Fibroblast of lung (primary cell): ENCODE measurements at regions not wholly inside any gene's neighbourhood (a gene's known extent, or its start where the extent isn't known, plus 50 kb on each side); places are given as distances from the start of the nearest gene placed in this dataset.

ENCODE experiments used
- DNase-seq, 2 donors: peaks; one replicate each; pipeline versions ENCODE4 v3.0.0 to v3.0.0-alpha.2; 2010; ENCODE audit warnings: low read depth in 2 of 2
- H2AFZ ChIP-seq: 2 replicates; pipeline ENCODE4 v1.5.1; 2012; ENCODE audit warnings: low read length, control low read depth, inconsistent platforms
- H3K27ac ChIP-seq: 2 replicates; pipeline ENCODE4 v1.5.1; 2011; ENCODE audit warnings: low read length, control low read depth; ENCODE audit not compliant: insufficient read depth
- H3K27me3 ChIP-seq: 2 replicates; pipeline ENCODE4 v1.5.1; 2011; ENCODE audit warnings: mild to moderate bottlenecking, low read length; ENCODE audit not compliant: control insufficient read depth, insufficient read depth
- H3K36me3 ChIP-seq: 2 replicates; pipeline ENCODE4 v1.5.1; 2011; ENCODE audit warnings: low read length; ENCODE audit not compliant: control insufficient read depth, insufficient read depth
- H3K4me1 ChIP-seq: 2 replicates; pipeline ENCODE4 v1.5.1; 2011; ENCODE audit warnings: low read length; ENCODE audit not compliant: control insufficient read depth, insufficient read depth; ENCODE audit errors: extremely low read depth
- H3K4me2 ChIP-seq: 2 replicates; pipeline ENCODE4 v1.5.1; 2011; ENCODE audit warnings: low read length, control low read depth; ENCODE audit not compliant: insufficient read depth; ENCODE audit errors: extremely low read depth
- H3K4me3 ChIP-seq, 4 experiments: fragments of 200-600 bp in 1 of 4; sonication (generic) in 1 of 4; replicated peaks in 1 of 4; 2 replicates each; pipeline ENCODE4 v1.5.1; 2011 to 2016; ENCODE audit warnings: low read length in 4 of 4, low read depth in 3 of 4, mild to moderate bottlenecking in 3 of 4, control low read depth in 2 of 4, inconsistent platforms in 1 of 4, mixed read lengths in 1 of 4; ENCODE audit not compliant: insufficient read depth in 1 of 4; ENCODE audit errors: control extremely low read depth in 1 of 4
- H3K79me2 ChIP-seq: 2 replicates; pipeline ENCODE4 v1.5.1; 2012; ENCODE audit warnings: mild to moderate bottlenecking, low read length, inconsistent platforms; ENCODE audit not compliant: control insufficient read depth, insufficient read depth
- H3K9ac ChIP-seq: 2 replicates; pipeline ENCODE4 v1.5.1; 2011; ENCODE audit warnings: mild to moderate bottlenecking, low read length, control low read depth; ENCODE audit not compliant: insufficient read depth
- H3K9me3 ChIP-seq: 2 replicates; pipeline ENCODE4 v1.5.1; 2012; ENCODE audit warnings: low read depth, low read length; ENCODE audit not compliant: control insufficient read depth, insufficient read depth
- H4K20me1 ChIP-seq: 2 replicates; pipeline ENCODE4 v1.5.1; 2011; ENCODE audit warnings: low read length; ENCODE audit not compliant: control insufficient read depth, insufficient read depth; ENCODE audit errors: extremely low read depth
- CTCF ChIP-seq, 2 donors: IDR thresholded peaks in 1 of 2; conservative IDR thresholded peaks in 1 of 2; 1 replicate in 1 of 2; 2 replicates in 1 of 2; pipeline ENCODE4 v1.5.1; 2011 to 2012; ENCODE audit warnings: low read length in 2 of 2, control low read depth in 1 of 2, inconsistent platforms in 1 of 2, low read depth in 1 of 2, mild to moderate bottlenecking in 1 of 2
- EZH2 ChIP-seq: IDR thresholded peaks from 2 replicates; pipeline ENCODE4 v1.5.1; 2012; ENCODE audit warnings: low read length, control low read depth, mild to moderate bottlenecking; ENCODE audit errors: missing control alignments

GRCh38 chr2:55973673-55974072 lies 50.1 kb upstream of the EFEMP1 start:
- TF ChIP-seq EZH2 (no peak), CTCF (conservative IDR thresholded peaks at IDR 0.05 in 1 of 2, IDR thresholded peaks at IDR 0.05 in 1 of 2; ENCODE audit: low read depth in 1 of 2, low read length in 2 of 2) (no peak)
- no peak overlapping the region for H2AFZ ChIP-seq
- no peaks in the 10 kb centered on the region for H3K9me3 ChIP-seq
- no peaks in the 10 kb centered on the region for H3K4me1 ChIP-seq
- H4K20me1 ChIP-seq: no peaks in the 10 kb centered on the region
- H3K27ac ChIP-seq: no peak overlapping the region
- no peak overlapping the region for H3K9ac ChIP-seq
- H3K79me2 ChIP-seq: no peaks in the 10 kb centered on the region
- H3K4me3 ChIP-seq: no peak overlapping the region
- H3K36me3 ChIP-seq: no peaks in the 10 kb centered on the region
- no peaks in the 10 kb centered on the region for H3K27me3 ChIP-seq
- DNase-seq: no peak
- no peak overlapping the region for H3K4me2 ChIP-seq

- H4K20me1 ChIP-seq: no peaks in the 10 kb centered on the region
- H3K4me1 ChIP-seq: no peaks in the 10 kb centered on the region
- no peak for TF ChIP-seq CTCF (conservative IDR thresholded peaks at IDR 0.05 in 1 of 2, IDR thresholded peaks at IDR 0.05 in 1 of 2; ENCODE audit: low read depth in 1 of 2, low read length in 2 of 2)
- TF ChIP-seq EZH2: no peak
Measured at GRCh38 chr2:55976681-55977080, 53.1 kb upstream of the EFEMP1 start.

GRCh38 chr2:55985406-55985805 lies 61.8 kb upstream of the EFEMP1 start:
- no peak for TF ChIP-seq EZH2
- TF ChIP-seq CTCF (conservative IDR thresholded peaks at IDR 0.05 in 1 of 2, IDR thresholded peaks at IDR 0.05 in 1 of 2; ENCODE audit: low read depth in 1 of 2, low read length in 2 of 2): no peak
- no peak overlapping the region for H3K4me2 ChIP-seq
- no peaks in the 10 kb centered on the region for H3K9me3 ChIP-seq
- H3K27me3 ChIP-seq: no peaks in the 10 kb centered on the region
- no peak overlapping the region for H3K9ac ChIP-seq
- H4K20me1 ChIP-seq: no peaks in the 10 kb centered on the region
- no peak overlapping the region for H2AFZ ChIP-seq
- no peaks in the 10 kb centered on the region for H3K4me1 ChIP-seq
- no peaks in the 10 kb centered on the region for H3K79me2 ChIP-seq
- no peak overlapping the region for H3K27ac ChIP-seq
- H3K36me3 ChIP-seq: no peaks in the 10 kb centered on the region
- no peak overlapping the region for H3K4me3 ChIP-seq
- no peak for DNase-seq

More at GRCh38 chr2:55976681-55977080, 53.1 kb upstream of the EFEMP1 start:
- Histone ChIP-seq H3K79me2 (no peaks in the 10 kb centered on the region), H3K36me3 (no peaks in the 10 kb centered on the region), H3K4me2 (no peak overlapping the region), H3K9me3 (no peaks in the 10 kb centered on the region), H3K27ac (no peak overlapping the region), H3K4me3 (no peak overlapping the region), H3K27me3 (no peaks in the 10 kb centered on the region), H2AFZ (no peak overlapping the region), H3K9ac (no peak overlapping the region)
- DNase-seq: no peak
